Sigmoid colon (tissue), 6 donors: ENCODE measurements at regions not wholly inside any gene's neighbourhood (a gene's known extent, or its start where the extent isn't known, plus 50 kb on each side); places are given as distances from the start of the nearest gene placed in this dataset.

ENCODE experiments used
- DNase-seq: peaks from one replicate; pipeline ENCODE4 v3.0.0-alpha.2; 2019
- H3K27ac ChIP-seq, 4 donors: fragments of 200-600 bp; sonication (generic); one replicate each; pipeline ENCODE4 v1.5.1; 2016 to 2019; ENCODE audit warnings: mild to moderate bottlenecking in 1 of 4
- H3K27me3 ChIP-seq, 3 donors: fragments of 200-600 bp; sonication (generic); one replicate each; pipeline ENCODE4 v1.5.1; 2019; ENCODE audit warnings: mild to moderate bottlenecking in 1 of 3
- H3K36me3 ChIP-seq, 4 donors: fragments of 200-600 bp; sonication (generic); one replicate each; pipeline ENCODE4 v1.5.1; 2016 to 2019
- H3K4me1 ChIP-seq, 4 donors: fragments of 200-600 bp; sonication (generic); one replicate each; pipeline ENCODE4 v1.5.1; 2017 to 2019
- H3K4me3 ChIP-seq, 4 donors: fragments of 200-600 bp; sonication (generic); one replicate each; pipeline ENCODE4 v1.5.1; 2017 to 2019; ENCODE audit warnings: mild to moderate bottlenecking in 2 of 4, moderate library complexity in 1 of 4
- H3K9me3 ChIP-seq, 4 donors: fragments of 200-600 bp in 3 of 4; sonication (generic) in 3 of 4; one replicate each; pipeline versions ENCODE4 v1.5.1 to v1.6.1; 2013 to 2019
- CTCF ChIP-seq, 4 experiments: fragments of 450-650 bp in 3 of 4; fragments of 200-600 bp in 1 of 4; IDR thresholded peaks; one replicate each; pipeline ENCODE4 v1.5.1; 2016 to 2019; ENCODE audit warnings: antibody characterized with exemption in 4 of 4, mild to moderate bottlenecking in 3 of 4, moderate library complexity in 2 of 4
- EP300 ChIP-seq, 4 donors: sonication (generic); formaldehyde crosslinking; IDR thresholded peaks; one replicate each; pipeline ENCODE4 v1.6.1; 2017; ENCODE audit warnings: antibody characterized with exemption in 4 of 4
- POLR2A ChIP-seq, 2 donors: fragments of 450-650 bp; IDR thresholded peaks; one replicate each; pipeline ENCODE4 v1.6.1; 2016; ENCODE audit warnings: antibody characterized with exemption in 2 of 2, mild to moderate bottlenecking in 2 of 2, moderate library complexity in 2 of 2
- POLR2AphosphoS5 ChIP-seq, 4 donors: sonication (generic); formaldehyde crosslinking; IDR thresholded peaks; one replicate each; pipeline ENCODE4 v1.6.1; 2017; ENCODE audit warnings: antibody characterized with exemption in 4 of 4
- WGBS, 2 donors: extraction: QIAGEN DNeasy Blood & Tissue Kit; methylation state at CpG; one replicate each; pipeline ENCODE4 v1.1.7; 2013; 5-methylcytosine and 5-hydroxymethylcytosine counted together
- intact Hi-C: fragments of 100-400 bp; cut with DNase I; formaldehyde crosslinking; loops from one replicate; pipeline ENCODE4 v1.15.1; 2023
- donor health status: healthy with polysubstance abuse.
- donor health status: healthy.

GRCh38 chr22:25358421-25359170, 139.2 kb downstream of the CRYBB2 start:
- H3K27ac ChIP-seq: no peak overlapping the region
- 88 to 95% methylated on average over 15 of the region's 15 CpGs for WGBS, 2 donors
- peak; percentile 40 for DNase-seq
- no peaks in the 10 kb centered on the region for H3K9me3 ChIP-seq
- peaks cover 9 to 55% (median 18%) of the 10 kb centered on the region in 4 donors for H3K36me3 ChIP-seq
- no peaks in the 10 kb centered on the region for H3K27me3 ChIP-seq
- peaks cover 0 to 8% (median 4%) of the 10 kb centered on the region in 4 donors for H3K4me1 ChIP-seq
- TF ChIP-seq POLR2AphosphoS5 (IDR thresholded peaks at IDR 0.05) (no peak), EP300 (IDR thresholded peaks at IDR 0.05) (no peak), POLR2A (IDR thresholded peaks at IDR 0.05) (no peak), CTCF (IDR thresholded peaks at IDR 0.05) (no peak)
- intact Hi-C loops: no loop called here
- H3K4me3 ChIP-seq: no peak overlapping the region

DNA sequence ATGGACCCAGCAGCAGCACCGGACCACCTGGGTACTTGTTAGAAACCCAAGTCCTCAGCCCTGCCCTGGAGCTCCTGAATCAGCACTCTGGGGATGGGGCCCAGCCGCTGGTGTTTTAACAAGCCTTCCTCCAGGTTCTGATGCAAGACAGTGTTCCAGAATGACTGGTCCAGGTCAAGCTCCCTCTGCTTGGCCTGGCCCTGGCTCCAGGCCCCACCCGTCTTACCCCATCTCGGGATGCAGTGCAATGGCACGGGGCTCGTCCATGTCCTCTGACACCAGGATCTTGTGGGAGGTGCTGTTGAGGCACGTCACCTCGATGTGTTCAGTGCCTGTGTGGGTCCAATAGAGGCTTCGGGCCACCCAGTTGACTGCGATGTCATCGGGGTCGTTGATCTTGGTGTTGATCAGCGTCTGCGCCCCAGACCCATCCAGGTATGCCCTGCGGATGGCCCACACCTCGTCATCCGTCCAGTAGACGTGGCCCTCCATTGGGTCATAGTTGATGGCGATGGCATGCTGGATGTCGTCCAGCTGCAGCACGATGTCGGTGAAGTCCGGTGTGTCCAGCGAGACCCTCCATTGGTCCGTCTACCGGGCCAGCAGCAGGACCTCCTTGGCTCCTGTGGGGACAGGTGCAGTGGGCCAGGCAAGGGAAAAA, 140.3 kb downstream of the CRYBB2 start:
- Histone ChIP-seq H3K27ac (no peak overlapping the region), H3K27me3 (no peaks in the 10 kb centered on the region), H3K9me3 (no peaks in the 10 kb centered on the region), H3K4me3 (no peak overlapping the region), H3K36me3 (peaks cover 0 to 45% (median 8%) of the 10 kb centered on the region in 4 donors), H3K4me1 (peaks cover 0 to 9% (median 4%) of the 10 kb centered on the region in 4 donors)
- TF ChIP-seq EP300 (IDR thresholded peaks at IDR 0.05) (no peak), CTCF (IDR thresholded peaks at IDR 0.05) (no peak), POLR2A (IDR thresholded peaks at IDR 0.05) (no peak), POLR2AphosphoS5 (IDR thresholded peaks at IDR 0.05) (no peak)
- intact Hi-C loops: loop anchor here (5.0 kb wide), 2 partner anchors 88 to 413 kb away; no protein-coding TSS in a partner anchor
- DNase-seq: peak; percentile 50
- WGBS, 2 donors: 94 to 96% methylated on average over 26 of the region's 26 CpGs

- H3K27me3 ChIP-seq: no peaks in the 10 kb centered on the region
- peak; percentile 55 for DNase-seq
- WGBS, 2 donors: 95 to 96% methylated on average over 12 of the region's 12 CpGs
- no peaks in the 10 kb centered on the region for H3K9me3 ChIP-seq
- TF ChIP-seq EP300 (IDR thresholded peaks at IDR 0.05) (no peak), CTCF (IDR thresholded peaks at IDR 0.05) (no peak), POLR2AphosphoS5 (IDR thresholded peaks at IDR 0.05) (no peak), POLR2A (IDR thresholded peaks at IDR 0.05) (no peak)
- no peak overlapping the region for H3K4me3 ChIP-seq
- H3K36me3 ChIP-seq: peaks cover 0 to 42% (median 8%) of the 10 kb centered on the region in 4 donors
- H3K27ac ChIP-seq: no peak overlapping the region
- peaks cover 0 to 15% (median 4%) of the 10 kb centered on the region in 4 donors for H3K4me1 ChIP-seq
- intact Hi-C loops: loop anchor here (5.0 kb wide), 2 partner anchors 87 to 412 kb away; no protein-coding TSS in a partner anchor
Measured at GRCh38 chr22:25360411-25360810, 141.0 kb downstream of the CRYBB2 start.

GRCh38 chr22:25360891-25361645, 141.6 kb downstream of the CRYBB2 start:
- Histone ChIP-seq H3K36me3 (peaks cover 0 to 35% (median 8%) of the 10 kb centered on the region in 4 donors), H3K4me1 (peaks cover 0 to 15% (median 4%) of the 10 kb centered on the region in 4 donors), H3K9me3 (no peaks in the 10 kb centered on the region), H3K27me3 (no peaks in the 10 kb centered on the region), H3K27ac (no peak overlapping the region), H3K4me3 (no peak overlapping the region)
- intact Hi-C loops: loop anchor here (5.0 kb wide), 2 partner anchors 86 to 411 kb away; no protein-coding TSS in a partner anchor
- TF ChIP-seq CTCF (IDR thresholded peaks at IDR 0.05): no peak
- TF ChIP-seq POLR2AphosphoS5 (IDR thresholded peaks at IDR 0.05): no peak
- no peak for TF ChIP-seq EP300 (IDR thresholded peaks at IDR 0.05)
- TF ChIP-seq POLR2A (IDR thresholded peaks at IDR 0.05): no peak
- 96% methylated on average over 15 of the region's 15 CpGs for WGBS, 2 donors
- DNase-seq: peak; percentile 45
